Testis (tissue), 2 donors: ENCODE measurements at regions not wholly inside any gene's neighbourhood (a gene's known extent, or its start where the extent isn't known, plus 50 kb on each side); places are given as distances from the start of the nearest gene placed in this dataset.

Experiments
- CTCF ChIP-seq, 3 experiments: fragments of 450-650 bp in 2 of 3; fragments of 200-600 bp in 1 of 3; sonication (generic) in 1 of 3; IDR thresholded peaks; one replicate each; pipeline ENCODE4 v1.5.1; 2016 to 2019; ENCODE audit warnings: antibody characterized with exemption in 3 of 3, mild to moderate bottlenecking in 2 of 3, moderate library complexity in 1 of 3
- POLR2A ChIP-seq: fragments of 450-650 bp; IDR thresholded peaks from one replicate; pipeline ENCODE4 v1.6.1; 2017; ENCODE audit warnings: antibody characterized with exemption, mild to moderate bottlenecking, moderate library complexity

GRCh38 chr5:89972901-89973300 is 436.7 kb downstream of the CETN3 start:
- TF ChIP-seq CTCF (IDR thresholded peaks at IDR 0.05) = no peak
- TF ChIP-seq POLR2A = no peak
